HuH-7 (cell line): ENCODE measurements at regions not wholly inside any gene's neighbourhood (a gene's known extent, or its start where the extent isn't known, plus 50 kb on each side); places are given as distances from the start of the nearest gene placed in this dataset.

Source experiments
- DNase-seq: peaks from one replicate; pipeline ENCODE4 v3.0.0; 2011; ENCODE audit warnings: low spot score

GRCh38 chr1:234732671-234733390 is 122.9 kb upstream of the IRF2BP2 start:
- DNase-seq: no peak

- no peak for DNase-seq
Measured at GRCh38 chr1:234732260-234732659, 122.3 kb upstream of the IRF2BP2 start.

- no peak for DNase-seq
Measured at GRCh38 chr1:234731569-234732085, 121.6 kb upstream of the IRF2BP2 start.

- DNase-seq: no peak
Measured at GRCh38 chr1:234730770-234731568, 121.0 kb upstream of the IRF2BP2 start.

GRCh38 chr1:234730475-234730769 is 120.4 kb upstream of the IRF2BP2 start:
- peak; percentile 48 for DNase-seq

GRCh38 chr1:234729561-234730474 is 119.8 kb upstream of the IRF2BP2 start:
- no peak for DNase-seq

GRCh38 chr1:234728740-234729139 is 118.8 kb upstream of the IRF2BP2 start:
- DNase-seq: no peak

- DNase-seq: no peak
Measured at GRCh38 chr1:234727018-234727940, 117.3 kb upstream of the IRF2BP2 start.

- DNase-seq: no peak
Measured at GRCh38 chr1:234726359-234726943, 116.5 kb upstream of the IRF2BP2 start.

- DNase-seq: no peak
Measured at GRCh38 chr1:234725177-234726132, 115.5 kb upstream of the IRF2BP2 start.

- peak; percentile 74 for DNase-seq
Measured at GRCh38 chr1:234724516-234725176, 114.7 kb upstream of the IRF2BP2 start.

GRCh38 chr1:234722904-234723720 is 113.1 kb upstream of the IRF2BP2 start:
- no peak for DNase-seq

- DNase-seq: no peak
Measured at GRCh38 chr1:234722270-234722704, 112.3 kb upstream of the IRF2BP2 start.

GRCh38 chr1:234721476-234722269 is 111.7 kb upstream of the IRF2BP2 start:
- no peak for DNase-seq

- DNase-seq: no peak
Measured at GRCh38 chr1:234720709-234721441, 110.9 kb upstream of the IRF2BP2 start.

GRCh38 chr1:234719454-234720251 is 109.7 kb upstream of the IRF2BP2 start:
- DNase-seq: no peak
